ENCODE measurements at regions not wholly inside any gene's neighbourhood (a gene's known extent, or its start where the extent isn't known, plus 50 kb on each side); places are given as distances from the start of the nearest gene placed in this dataset.

DNA sequence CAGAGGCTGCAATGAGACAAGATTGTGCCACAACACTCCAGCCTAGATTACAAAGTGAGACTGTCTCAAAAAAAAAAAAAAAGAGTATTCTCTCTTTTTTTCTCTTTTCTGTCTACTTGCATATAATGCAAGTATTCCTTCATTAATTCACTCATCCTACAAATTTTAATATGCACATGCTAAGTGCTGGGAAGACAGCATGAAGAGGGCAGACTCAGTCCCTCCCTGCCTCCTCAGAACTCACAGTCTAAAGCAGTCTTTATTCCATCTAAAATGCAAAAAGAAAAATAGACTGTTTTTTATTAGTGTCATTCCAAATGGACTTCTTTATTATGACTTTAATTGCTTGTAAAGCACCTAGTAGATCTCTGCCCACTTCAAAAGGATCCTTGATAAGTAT lies 85.6 kb downstream of the NKX6-1 start:
- H3K36me3 ChIP-seq (ENCODE audit: control insufficient read depth in 2 of 2, insufficient read depth in 2 of 2, low read length in 2 of 2), result no peaks in the 10 kb centered on the region
- H3K4me3 ChIP-seq (ENCODE audit: low read length in 2 of 2), result no peak overlapping the region
- no peaks in the 10 kb centered on the region for H3K27me3 ChIP-seq (ENCODE audit: control insufficient read depth in 2 of 2, insufficient read depth in 2 of 2, low read length in 2 of 2)
- no peak overlapping the region for H3K27ac ChIP-seq (ENCODE audit: low read depth in 2 of 2, low read length in 2 of 2)
- H3K4me1 ChIP-seq (ENCODE audit: control insufficient read depth in 2 of 2, insufficient read depth in 2 of 2, low read length in 2 of 2), result peaks cover 0 to 3% of the 10 kb centered on the region in 2 donors
- H3K9ac ChIP-seq (ENCODE audit: low read depth in 1 of 2, low read length in 2 of 2), result no peak overlapping the region
- H3K9me3 ChIP-seq (ENCODE audit: control insufficient read depth in 2 of 2, low read length in 2 of 2), result no peaks in the 10 kb centered on the region

DNA sequence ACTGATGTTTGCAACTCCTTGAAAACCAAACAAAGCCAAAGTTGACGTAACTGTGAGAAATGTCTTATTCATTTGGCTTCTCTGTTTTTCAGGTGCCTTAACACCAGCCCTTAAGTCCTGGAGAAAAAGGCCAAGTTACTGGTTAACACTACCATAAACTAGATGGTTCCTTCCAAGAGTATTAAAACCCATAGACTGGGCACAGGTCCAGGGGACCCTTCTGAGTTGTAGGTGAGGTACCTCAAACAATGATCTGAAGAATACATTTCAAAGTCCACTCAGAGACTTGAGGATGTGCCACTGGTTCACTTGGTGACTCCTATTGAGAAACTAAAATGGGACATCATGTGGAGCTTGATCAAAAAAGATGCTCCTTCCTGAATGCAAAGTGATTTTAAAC lies 87.0 kb downstream of the NKX6-1 start:
- Histone ChIP-seq H3K27me3 (ENCODE audit: control insufficient read depth in 2 of 2, insufficient read depth in 2 of 2, low read length in 2 of 2) (no peaks in the 10 kb centered on the region), H3K9me3 (ENCODE audit: control insufficient read depth in 2 of 2, low read length in 2 of 2) (no peaks in the 10 kb centered on the region), H3K36me3 (ENCODE audit: control insufficient read depth in 2 of 2, insufficient read depth in 2 of 2, low read length in 2 of 2) (no peaks in the 10 kb centered on the region), H3K9ac (ENCODE audit: low read depth in 1 of 2, low read length in 2 of 2) (no peak overlapping the region), H3K4me3 (ENCODE audit: low read length in 2 of 2) (no peak overlapping the region), H3K4me1 (ENCODE audit: control insufficient read depth in 2 of 2, insufficient read depth in 2 of 2, low read length in 2 of 2) (no peaks in the 10 kb centered on the region), H3K27ac (ENCODE audit: low read depth in 2 of 2, low read length in 2 of 2) (no peak overlapping the region)

DNA sequence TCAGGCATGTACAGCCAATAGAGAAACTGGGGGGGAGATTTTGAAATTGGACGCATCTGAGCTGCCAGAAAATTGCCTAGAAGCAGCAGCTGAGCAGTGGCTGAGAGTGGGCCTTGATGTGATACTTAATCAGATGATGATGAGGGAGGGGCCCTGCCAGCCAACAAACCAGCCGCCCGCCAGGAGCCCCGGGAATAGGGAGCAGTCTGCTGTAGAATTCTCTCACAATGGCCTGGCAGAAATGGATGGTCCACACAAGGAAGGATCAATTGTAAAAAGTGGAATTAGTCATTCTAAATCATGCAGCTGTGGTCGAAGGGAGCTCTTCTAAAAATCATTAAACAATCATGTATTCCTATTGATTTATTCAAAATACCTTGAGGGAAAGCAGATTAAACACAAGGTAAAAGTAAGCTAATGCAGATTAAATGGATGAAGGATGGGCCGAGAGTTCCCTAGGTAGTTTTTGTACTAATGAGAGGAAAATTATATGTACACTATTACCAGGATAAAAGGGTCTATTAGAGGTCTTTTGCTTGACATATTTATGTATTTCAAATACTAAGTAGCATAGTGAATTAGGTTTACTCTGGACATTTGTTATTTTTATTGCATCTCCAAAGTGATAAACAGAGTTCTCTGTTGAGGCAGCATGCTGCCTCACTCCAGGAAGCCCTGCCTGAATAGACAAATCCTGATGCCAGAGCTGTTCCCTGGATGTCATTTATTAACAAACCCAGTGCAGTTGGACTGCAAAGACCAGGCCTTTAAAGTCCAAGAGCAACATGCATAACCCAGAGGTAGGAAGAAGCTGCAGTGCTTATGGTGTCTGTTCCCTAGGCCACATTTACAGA lies 91.3 kb downstream of the NKX6-1 start:
- Histone ChIP-seq H3K36me3 (ENCODE audit: control insufficient read depth in 2 of 2, insufficient read depth in 2 of 2, low read length in 2 of 2) (no peaks in the 10 kb centered on the region), H3K9me3 (ENCODE audit: control insufficient read depth in 2 of 2, low read length in 2 of 2) (no peaks in the 10 kb centered on the region), H3K9ac (ENCODE audit: low read depth in 1 of 2, low read length in 2 of 2) (no peak overlapping the region), H3K27me3 (ENCODE audit: control insufficient read depth in 2 of 2, insufficient read depth in 2 of 2, low read length in 2 of 2) (no peaks in the 10 kb centered on the region), H3K4me1 (ENCODE audit: control insufficient read depth in 2 of 2, insufficient read depth in 2 of 2, low read length in 2 of 2) (no peaks in the 10 kb centered on the region), H3K4me3 (ENCODE audit: low read length in 2 of 2) (no peak overlapping the region), H3K27ac (ENCODE audit: low read depth in 2 of 2, low read length in 2 of 2) (no peak overlapping the region)

DNA sequence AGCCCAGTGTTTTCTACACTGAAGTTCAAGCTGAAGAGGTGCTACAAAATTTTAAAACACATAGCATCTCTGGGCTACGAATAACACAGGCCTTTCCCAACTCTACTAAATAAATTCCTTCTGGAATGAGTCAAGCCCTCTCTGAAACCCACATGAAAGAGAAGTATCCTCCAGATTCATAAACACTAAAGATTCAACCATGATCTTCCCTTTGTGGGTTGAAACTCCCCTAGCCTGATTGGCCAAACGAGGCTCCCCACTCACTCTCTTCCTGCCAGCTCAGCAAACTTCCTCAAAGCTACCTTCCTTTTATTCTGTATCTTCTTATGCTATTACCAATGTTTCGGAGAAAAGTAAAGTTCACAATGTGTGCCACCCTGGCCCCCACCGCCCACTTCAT lies 95.4 kb downstream of the NKX6-1 start:
- H3K27me3 ChIP-seq (ENCODE audit: control insufficient read depth in 2 of 2, insufficient read depth in 2 of 2, low read length in 2 of 2), result no peaks in the 10 kb centered on the region
- H3K4me3 ChIP-seq (ENCODE audit: low read length in 2 of 2), result no peak overlapping the region
- H3K36me3 ChIP-seq (ENCODE audit: control insufficient read depth in 2 of 2, insufficient read depth in 2 of 2, low read length in 2 of 2), result no peaks in the 10 kb centered on the region
- H3K9me3 ChIP-seq (ENCODE audit: control insufficient read depth in 2 of 2, low read length in 2 of 2), result no peaks in the 10 kb centered on the region
- H3K4me1 ChIP-seq (ENCODE audit: control insufficient read depth in 2 of 2, insufficient read depth in 2 of 2, low read length in 2 of 2), result no peaks in the 10 kb centered on the region
- H3K27ac ChIP-seq (ENCODE audit: low read depth in 2 of 2, low read length in 2 of 2), result no peak overlapping the region
- H3K9ac ChIP-seq (ENCODE audit: low read depth in 1 of 2, low read length in 2 of 2), result no peak overlapping the region

DNA sequence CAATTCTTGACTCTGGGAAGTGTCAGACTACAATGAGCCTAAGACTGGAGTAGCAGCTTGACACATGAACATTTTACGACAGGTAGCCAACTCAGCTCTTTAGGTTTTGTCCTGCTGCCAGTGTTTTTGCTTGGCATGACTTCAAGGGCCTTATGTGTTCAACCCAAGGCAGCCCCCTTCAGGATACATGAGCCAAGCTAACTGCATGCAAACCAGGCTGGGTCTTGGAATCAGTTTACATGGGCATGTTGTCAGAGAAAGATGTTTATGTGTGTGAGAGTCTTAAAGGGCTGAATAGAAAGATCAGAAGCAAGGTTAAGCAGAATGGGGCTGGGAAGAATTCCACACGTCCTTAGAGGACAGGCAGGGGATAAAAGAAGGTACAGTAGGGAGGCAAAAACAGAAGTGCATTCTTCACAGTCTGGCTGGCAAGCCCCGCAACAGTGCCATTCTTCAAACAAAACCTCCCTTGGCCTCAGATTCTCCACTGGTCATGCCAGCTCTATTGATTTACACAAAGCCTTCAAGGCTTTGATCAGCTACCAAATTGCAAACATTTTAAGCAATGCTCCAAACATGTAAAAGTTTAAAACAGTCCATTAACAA lies 97.3 kb downstream of the NKX6-1 start:
- Histone ChIP-seq H3K27me3 (ENCODE audit: control insufficient read depth in 2 of 2, insufficient read depth in 2 of 2, low read length in 2 of 2) (no peaks in the 10 kb centered on the region), H3K4me3 (ENCODE audit: low read length in 2 of 2) (no peak overlapping the region), H3K9ac (ENCODE audit: low read depth in 1 of 2, low read length in 2 of 2) (no peak overlapping the region), H3K9me3 (ENCODE audit: control insufficient read depth in 2 of 2, low read length in 2 of 2) (no peaks in the 10 kb centered on the region), H3K27ac (ENCODE audit: low read depth in 2 of 2, low read length in 2 of 2) (no peak overlapping the region), H3K4me1 (ENCODE audit: control insufficient read depth in 2 of 2, insufficient read depth in 2 of 2, low read length in 2 of 2) (no peaks in the 10 kb centered on the region), H3K36me3 (ENCODE audit: control insufficient read depth in 2 of 2, insufficient read depth in 2 of 2, low read length in 2 of 2) (no peaks in the 10 kb centered on the region)

DNA sequence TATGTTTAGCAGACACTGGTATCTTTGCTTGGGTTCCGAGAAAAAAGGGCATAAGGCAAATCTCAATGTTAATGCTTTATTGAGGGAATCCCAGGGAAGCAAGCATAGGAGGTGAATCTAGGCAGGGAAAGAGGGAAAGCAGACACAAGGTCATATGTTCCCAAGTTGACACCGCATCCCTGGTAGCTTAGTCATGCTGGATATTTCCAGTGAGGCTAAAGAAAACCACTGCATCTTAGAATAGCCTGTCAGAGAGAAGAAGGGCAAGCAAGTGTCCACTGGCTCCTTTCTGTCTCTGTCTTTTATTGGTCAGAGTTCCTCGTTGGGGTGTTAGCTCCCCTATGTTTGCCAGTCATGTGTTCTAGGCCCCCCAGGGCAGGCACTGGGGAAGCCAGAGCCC lies 104.7 kb downstream of the NKX6-1 start:
- no peak overlapping the region for H3K9ac ChIP-seq (ENCODE audit: low read depth in 1 of 2, low read length in 2 of 2)
- H3K4me1 ChIP-seq (ENCODE audit: control insufficient read depth in 2 of 2, insufficient read depth in 2 of 2, low read length in 2 of 2), result no peaks in the 10 kb centered on the region
- H3K4me3 ChIP-seq (ENCODE audit: low read length in 2 of 2), result no peak overlapping the region
- H3K9me3 ChIP-seq (ENCODE audit: control insufficient read depth in 2 of 2, low read length in 2 of 2), result no peaks in the 10 kb centered on the region
- no peaks in the 10 kb centered on the region for H3K27me3 ChIP-seq (ENCODE audit: control insufficient read depth in 2 of 2, insufficient read depth in 2 of 2, low read length in 2 of 2)
- H3K36me3 ChIP-seq (ENCODE audit: control insufficient read depth in 2 of 2, insufficient read depth in 2 of 2, low read length in 2 of 2), result no peaks in the 10 kb centered on the region
- H3K27ac ChIP-seq (ENCODE audit: low read depth in 2 of 2, low read length in 2 of 2), result no peak overlapping the region

DNA sequence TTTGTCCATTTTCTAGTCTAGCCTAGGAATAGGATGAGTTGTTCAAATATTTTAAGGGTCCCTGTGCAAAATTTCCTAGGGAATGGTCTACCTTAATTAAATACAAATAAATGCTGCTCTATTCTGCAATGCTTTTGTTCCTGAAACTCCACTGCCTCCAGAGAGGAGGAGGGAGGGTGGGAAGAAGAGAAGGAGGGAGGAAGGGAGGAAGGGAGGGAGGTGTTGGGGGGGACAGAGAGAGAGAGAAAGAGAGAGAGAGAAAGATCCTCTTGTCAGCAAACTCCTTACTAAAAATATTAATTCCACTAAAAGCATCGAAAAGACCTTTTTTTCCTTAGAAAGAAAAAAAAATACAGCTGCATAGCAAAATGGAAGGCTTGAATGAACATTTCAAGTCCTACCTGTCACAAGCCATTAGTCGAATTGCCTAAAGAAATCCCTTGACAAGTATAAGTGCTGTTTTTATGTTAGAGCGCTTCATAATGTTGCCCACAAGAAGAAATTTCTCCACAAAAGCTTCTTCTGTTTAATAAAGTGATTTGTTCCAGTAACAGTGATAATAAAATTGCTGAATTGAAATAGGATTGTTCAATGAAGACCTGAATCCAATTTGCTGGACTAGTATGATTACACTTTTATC lies 106.0 kb downstream of the NKX6-1 start:
- Histone ChIP-seq H3K9me3 (ENCODE audit: control insufficient read depth in 2 of 2, low read length in 2 of 2) (no peaks in the 10 kb centered on the region), H3K4me3 (ENCODE audit: low read length in 2 of 2) (no peak overlapping the region), H3K4me1 (ENCODE audit: control insufficient read depth in 2 of 2, insufficient read depth in 2 of 2, low read length in 2 of 2) (no peaks in the 10 kb centered on the region), H3K27me3 (ENCODE audit: control insufficient read depth in 2 of 2, insufficient read depth in 2 of 2, low read length in 2 of 2) (no peaks in the 10 kb centered on the region), H3K36me3 (ENCODE audit: control insufficient read depth in 2 of 2, insufficient read depth in 2 of 2, low read length in 2 of 2) (no peaks in the 10 kb centered on the region), H3K27ac (ENCODE audit: low read depth in 2 of 2, low read length in 2 of 2) (no peak overlapping the region), H3K9ac (ENCODE audit: low read depth in 1 of 2, low read length in 2 of 2) (no peak overlapping the region)

DNA sequence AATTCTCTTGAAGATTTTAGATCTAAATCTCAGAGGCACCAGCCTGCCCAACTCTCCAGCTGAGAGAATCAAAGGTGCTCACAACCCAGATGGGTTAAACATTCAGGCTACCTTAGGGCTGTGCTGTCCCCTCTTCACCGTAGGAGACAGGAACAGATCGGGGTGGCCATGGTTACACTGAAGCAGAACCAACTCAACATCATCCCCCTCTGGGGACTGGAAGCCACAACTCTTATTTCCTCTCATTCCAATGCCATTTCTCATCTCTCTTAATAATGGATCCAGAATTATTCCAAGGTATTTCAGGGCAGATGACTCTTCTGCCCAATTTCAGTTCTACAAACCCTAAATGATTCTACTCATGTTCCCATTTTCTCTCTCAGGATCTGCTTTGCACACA lies 109.7 kb downstream of the NKX6-1 start:
- no peak overlapping the region for H3K27ac ChIP-seq (ENCODE audit: low read depth in 2 of 2, low read length in 2 of 2)
- H3K36me3 ChIP-seq (ENCODE audit: control insufficient read depth in 2 of 2, insufficient read depth in 2 of 2, low read length in 2 of 2), result no peaks in the 10 kb centered on the region
- no peaks in the 10 kb centered on the region for H3K27me3 ChIP-seq (ENCODE audit: control insufficient read depth in 2 of 2, insufficient read depth in 2 of 2, low read length in 2 of 2)
- no peak overlapping the region for H3K9ac ChIP-seq (ENCODE audit: low read depth in 1 of 2, low read length in 2 of 2)
- H3K9me3 ChIP-seq (ENCODE audit: control insufficient read depth in 2 of 2, low read length in 2 of 2), result no peaks in the 10 kb centered on the region
- H3K4me3 ChIP-seq (ENCODE audit: low read length in 2 of 2), result no peak overlapping the region
- no peaks in the 10 kb centered on the region for H3K4me1 ChIP-seq (ENCODE audit: control insufficient read depth in 2 of 2, insufficient read depth in 2 of 2, low read length in 2 of 2)

DNA sequence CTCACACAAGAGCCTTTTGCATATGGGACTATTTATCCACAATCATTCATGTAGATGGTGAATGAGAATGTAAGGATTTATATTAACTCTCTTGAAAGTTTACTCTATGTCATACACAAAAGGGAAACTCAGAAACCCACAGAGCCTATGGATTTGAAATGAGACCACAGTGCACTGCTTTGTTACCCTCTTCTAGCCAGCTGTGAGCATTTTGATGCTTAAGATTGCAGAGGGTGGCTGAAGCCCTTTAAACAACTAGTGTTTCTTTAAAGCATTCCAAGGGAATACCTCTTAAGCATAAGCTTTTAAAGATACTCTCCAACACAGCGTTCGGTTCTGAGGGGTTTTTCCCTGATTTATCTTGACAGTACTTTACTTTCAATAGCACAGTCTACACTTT lies 113.9 kb downstream of the NKX6-1 start:
- Histone ChIP-seq H3K4me3 (ENCODE audit: low read length in 2 of 2) (no peak overlapping the region), H3K4me1 (ENCODE audit: control insufficient read depth in 2 of 2, insufficient read depth in 2 of 2, low read length in 2 of 2) (no peaks in the 10 kb centered on the region), H3K9me3 (ENCODE audit: control insufficient read depth in 2 of 2, low read length in 2 of 2) (no peaks in the 10 kb centered on the region), H3K27ac (ENCODE audit: low read depth in 2 of 2, low read length in 2 of 2) (no peak overlapping the region), H3K27me3 (ENCODE audit: control insufficient read depth in 2 of 2, insufficient read depth in 2 of 2, low read length in 2 of 2) (no peaks in the 10 kb centered on the region), H3K9ac (ENCODE audit: low read depth in 1 of 2, low read length in 2 of 2) (no peak overlapping the region), H3K36me3 (ENCODE audit: control insufficient read depth in 2 of 2, insufficient read depth in 2 of 2, low read length in 2 of 2) (no peaks in the 10 kb centered on the region)

DNA sequence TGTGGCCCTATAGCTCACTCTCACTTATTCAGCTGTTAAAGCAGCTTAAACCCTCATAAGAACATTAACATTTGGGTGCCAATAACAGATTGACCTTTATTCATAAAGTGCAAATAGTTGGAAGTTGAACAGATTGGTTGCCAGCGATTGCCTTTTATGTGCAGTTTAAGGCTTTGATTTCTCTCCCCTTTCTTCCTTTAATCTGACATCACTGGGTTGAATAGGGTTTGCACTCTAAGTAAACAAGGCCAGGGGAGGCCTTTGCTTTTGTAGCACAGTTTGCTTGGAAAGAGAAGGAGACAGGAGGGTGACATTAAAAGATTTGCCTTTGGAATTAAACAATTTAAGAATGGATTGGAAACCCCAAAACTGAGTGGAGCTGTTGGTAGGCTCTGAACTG lies 114.3 kb downstream of the NKX6-1 start:
- Histone ChIP-seq H3K4me1 (ENCODE audit: control insufficient read depth in 2 of 2, insufficient read depth in 2 of 2, low read length in 2 of 2) (no peaks in the 10 kb centered on the region), H3K4me3 (ENCODE audit: low read length in 2 of 2) (no peak overlapping the region), H3K9ac (ENCODE audit: low read depth in 1 of 2, low read length in 2 of 2) (no peak overlapping the region), H3K27ac (ENCODE audit: low read depth in 2 of 2, low read length in 2 of 2) (no peak overlapping the region), H3K27me3 (ENCODE audit: control insufficient read depth in 2 of 2, insufficient read depth in 2 of 2, low read length in 2 of 2) (no peaks in the 10 kb centered on the region), H3K9me3 (ENCODE audit: control insufficient read depth in 2 of 2, low read length in 2 of 2) (no peaks in the 10 kb centered on the region), H3K36me3 (ENCODE audit: control insufficient read depth in 2 of 2, insufficient read depth in 2 of 2, low read length in 2 of 2) (no peaks in the 10 kb centered on the region)

All from mucosa of rectum (tissue), 2 donors.